GM19452 (cell line): ENCODE measurements at regions not wholly inside any gene's neighbourhood (a gene's known extent, or its start where the extent isn't known, plus 50 kb on each side); places are given as distances from the start of the nearest gene placed in this dataset.
"Not testable (repeated sequence)": the region's sequence is repeated elsewhere in the genome, so short reads cannot be mapped to it uniquely, and the experiment has no call there.

Experiments used
- ATAC-seq: cut with Tn5 transposase; IDR thresholded peaks from one replicate; pipeline ENCODE4 v1.9.1; 2021; ENCODE audit not compliant: unreplicated experiment

GRCh38 chr5:84961193-84961592 lies 576.5 kb upstream of the EDIL3 start:
- ATAC-seq: no peak

- ATAC-seq: no peak
Observed at GRCh38 chr5:84961903-84962302, 577.2 kb upstream of the EDIL3 start.

- no peak for ATAC-seq
Observed at GRCh38 chr5:84983093-84983492, 598.4 kb upstream of the EDIL3 start.

DNA sequence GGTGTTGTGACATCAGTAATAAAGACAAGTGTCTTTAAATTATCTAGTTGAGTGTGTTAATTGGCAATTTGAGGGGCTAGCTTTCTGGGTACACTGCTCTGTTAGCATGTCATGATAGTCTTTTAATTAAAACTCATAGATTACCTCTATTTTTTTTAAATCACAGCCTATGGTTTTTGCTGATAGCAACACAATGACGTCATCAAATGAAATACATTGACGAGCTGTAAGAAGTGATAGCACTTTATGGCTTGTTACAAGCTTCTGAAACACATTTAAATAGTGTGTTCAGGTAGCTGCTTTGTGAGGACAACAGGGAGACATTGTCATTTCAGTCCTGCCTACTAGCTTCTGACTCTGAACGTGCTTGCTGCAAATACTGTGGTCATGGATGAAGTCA lies 600.5 kb upstream of the EDIL3 start:
- ATAC-seq: no peak

GRCh38 chr5:84986688-84987087 lies 602.0 kb upstream of the EDIL3 start:
- no peak for ATAC-seq

- ATAC-seq: no peak
Observed at GRCh38 chr5:85000671-85001070, 616.0 kb upstream of the EDIL3 start.

GRCh38 chr5:85002026-85002425 lies 617.3 kb upstream of the EDIL3 start:
- not testable (repeated sequence) for ATAC-seq

DNA sequence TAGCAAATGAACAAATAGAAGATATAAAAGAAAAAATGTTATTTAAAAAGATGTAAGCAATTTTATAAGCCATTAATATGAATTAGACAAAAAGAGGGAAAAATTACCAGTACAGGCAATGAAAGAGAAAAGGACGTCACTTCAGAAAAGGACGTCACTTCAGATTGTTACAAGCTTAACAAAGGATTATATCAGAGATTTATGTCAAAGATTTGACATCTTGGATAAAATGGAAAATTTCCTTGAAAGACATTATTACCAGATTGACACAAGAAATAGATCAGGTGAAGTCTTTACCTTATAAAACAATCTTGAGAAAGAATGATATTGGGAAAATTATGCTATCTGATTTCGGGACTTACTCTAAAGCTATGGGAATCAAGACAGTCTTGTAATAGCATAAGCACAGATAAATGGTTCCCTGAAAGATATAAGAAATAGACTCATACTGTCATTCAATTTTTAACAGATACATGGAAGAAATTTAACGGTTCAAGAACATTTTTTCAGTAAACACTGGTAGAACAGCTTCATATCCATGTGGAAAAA lies 625.4 kb upstream of the EDIL3 start:
- no peak for ATAC-seq

DNA sequence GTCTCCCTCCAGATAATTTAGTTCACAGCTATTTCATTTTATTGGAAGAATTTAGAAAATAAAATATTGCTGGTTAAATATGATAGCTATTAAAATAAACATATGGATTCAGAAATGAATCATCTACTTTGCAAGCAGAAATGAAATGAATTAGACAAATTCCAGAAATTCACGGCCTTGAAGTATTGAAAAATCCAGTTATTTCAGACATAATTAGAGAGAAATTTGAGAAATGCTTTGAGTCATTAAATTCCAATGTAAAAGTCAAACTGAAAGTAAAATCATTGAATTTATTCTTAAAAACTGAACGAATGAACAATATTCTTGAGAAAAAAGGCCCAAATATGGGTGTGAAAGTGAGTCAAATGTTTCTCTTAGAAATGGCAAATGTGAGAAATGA lies 632.6 kb upstream of the EDIL3 start:
- ATAC-seq: no peak

DNA sequence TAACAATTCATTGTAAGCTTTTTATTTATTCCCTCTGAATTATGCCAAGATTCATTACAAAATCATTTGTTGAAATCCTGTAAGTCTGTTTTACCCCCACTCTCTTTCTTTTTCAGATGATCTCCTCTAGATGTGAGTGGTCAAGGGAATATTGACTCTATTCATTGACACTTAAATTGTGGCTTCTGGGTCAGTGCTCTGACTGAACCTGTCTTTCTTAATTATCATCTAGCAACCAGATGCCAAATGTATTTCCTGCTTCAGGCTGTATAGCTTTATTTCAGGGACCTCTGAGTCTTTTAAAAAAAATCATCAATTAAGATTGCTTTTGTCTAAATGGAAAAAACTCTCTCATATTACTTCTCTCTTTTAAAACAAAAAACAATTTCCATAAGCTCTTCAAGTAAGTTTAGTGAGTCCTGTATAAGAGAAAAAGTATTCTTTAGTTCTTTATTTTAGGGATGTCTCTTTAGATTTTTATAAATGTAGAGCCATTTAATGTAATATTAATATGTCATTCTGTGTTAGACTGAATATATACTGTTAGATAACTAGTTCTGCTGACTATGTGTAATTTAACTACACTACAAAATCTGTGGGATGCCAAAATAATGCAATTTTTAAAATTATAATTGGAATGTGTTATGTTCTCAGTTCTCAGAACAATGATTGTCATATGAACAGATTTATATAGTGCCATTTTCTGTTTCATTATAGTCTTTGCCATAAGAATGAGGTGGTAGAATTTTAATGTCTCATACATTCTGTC lies 645.8 kb upstream of the EDIL3 start:
- ATAC-seq: no peak

- no peak for ATAC-seq
Observed at GRCh38 chr5:85049020-85049419, 664.3 kb upstream of the EDIL3 start.

- no peak for ATAC-seq
Observed at GRCh38 chr5:85052826-85053225, 668.1 kb upstream of the EDIL3 start.

- no peak for ATAC-seq
Observed at GRCh38 chr5:85069659-85070640, 685.3 kb upstream of the EDIL3 start.

- no peak for ATAC-seq
Observed at GRCh38 chr5:85077581-85077980, 692.9 kb upstream of the EDIL3 start.

DNA sequence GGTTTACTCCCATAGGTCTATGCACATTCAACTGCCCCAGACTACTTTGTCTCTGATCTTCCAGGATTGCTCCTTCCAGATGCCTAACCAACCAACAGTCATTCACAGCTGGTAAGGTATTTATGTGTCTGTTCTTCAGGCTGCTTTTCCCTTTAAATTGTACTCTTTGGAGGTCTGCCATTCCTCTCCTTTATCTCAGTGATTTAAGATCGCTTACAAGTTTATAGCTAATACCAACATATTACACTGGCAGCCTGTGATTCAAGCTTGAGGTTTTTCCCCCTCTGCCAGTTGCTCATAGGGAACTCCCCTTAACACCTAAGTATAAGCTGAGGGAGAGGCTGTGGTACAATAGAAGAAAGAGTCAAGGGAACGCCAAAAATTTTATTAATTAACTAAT lies 711.7 kb upstream of the EDIL3 start:
- ATAC-seq: no peak

- no peak for ATAC-seq
Observed at GRCh38 chr5:85108471-85108870, 723.8 kb upstream of the EDIL3 start.

GRCh38 chr5:85109616-85110015 lies 724.9 kb upstream of the EDIL3 start:
- no peak for ATAC-seq

- ATAC-seq: no peak
Observed at GRCh38 chr5:85132269-85132668, 747.6 kb upstream of the EDIL3 start.

DNA sequence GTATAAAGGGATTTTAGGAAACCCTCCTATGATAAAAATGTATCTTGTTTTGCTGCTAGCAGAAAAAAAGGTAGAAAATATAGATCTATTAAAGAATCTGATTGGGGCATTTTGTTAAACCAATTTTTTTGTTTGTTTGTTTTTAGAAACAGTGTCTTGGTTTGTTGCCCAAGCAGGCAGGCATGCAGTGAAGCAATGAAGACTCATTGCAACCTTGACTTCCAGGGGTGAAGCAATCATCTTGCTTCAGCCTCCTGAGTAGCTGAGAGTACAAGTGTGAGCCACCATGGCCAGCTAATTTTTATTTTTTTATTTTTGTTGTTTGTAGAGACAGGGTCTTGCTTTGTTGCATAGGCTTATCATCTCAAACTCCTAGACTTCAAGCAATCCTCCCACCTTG lies 755.8 kb upstream of the EDIL3 start:
- no peak for ATAC-seq

- no peak for ATAC-seq
Observed at GRCh38 chr5:85143138-85143537, 758.5 kb upstream of the EDIL3 start.

DNA sequence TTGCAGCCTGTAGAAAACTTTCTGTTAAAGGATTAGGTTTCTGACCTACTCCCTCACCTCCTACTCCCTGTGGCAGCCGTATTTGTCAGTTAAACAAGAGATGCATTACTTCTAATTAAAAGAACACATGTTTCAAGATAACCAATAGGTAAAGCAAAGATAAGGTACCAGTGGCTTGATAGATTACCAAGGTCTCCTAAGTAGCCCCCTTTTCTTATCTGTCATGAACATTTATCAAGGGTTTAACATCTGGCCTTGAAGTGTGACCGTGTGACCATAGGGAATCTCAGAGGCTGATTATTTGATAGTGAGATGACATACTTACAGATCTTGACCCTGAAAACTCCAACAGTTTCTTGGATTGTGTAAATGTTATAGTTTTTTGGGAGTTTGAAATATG lies 764.0 kb upstream of the EDIL3 start:
- no peak for ATAC-seq

DNA sequence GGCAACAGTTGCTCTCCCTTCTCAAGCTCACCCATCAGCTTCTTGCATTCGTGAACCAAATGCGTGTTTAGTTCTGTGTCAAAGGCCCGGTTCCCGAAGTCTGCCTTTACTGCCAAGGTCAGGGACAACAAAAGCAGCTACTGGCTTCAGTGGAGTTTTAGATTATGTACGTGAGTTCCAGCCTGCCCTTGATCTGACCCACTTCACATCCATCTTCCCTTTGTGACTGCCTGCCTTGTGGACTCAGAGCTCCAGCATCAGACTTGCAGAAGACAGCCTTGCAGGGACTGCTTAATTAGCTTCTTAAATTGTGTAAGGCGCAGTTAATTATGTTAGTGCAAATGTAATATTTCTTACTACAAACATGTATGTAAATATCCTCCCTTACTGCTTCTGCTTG lies 774.7 kb upstream of the EDIL3 start:
- no peak for ATAC-seq
